HCT116 (cell line): ENCODE measurements at regions not wholly inside any gene's neighbourhood (a gene's known extent, or its start where the extent isn't known, plus 50 kb on each side); places are given as distances from the start of the nearest gene placed in this dataset.

Experiments
- ATAC-seq: fragments of 200-7000 bp; cut with Tn5 transposase; 2 replicates; pipeline ENCODE4 v1.9.1; 2020; ENCODE audit warnings: mild to moderate bottlenecking, moderate library complexity
- BruUV-seq: library from RNA; stranded (reverse); fragments of 400-500 nt; replicated peaks from 2 replicates; lab custom pipeline; 2021; lab: Mats Ljungman, UMichigan
- CTCF ChIA-PET: fragments of 300-600 bp; sonication (Branson Sonifier 250); formaldehyde crosslinking; loops from one replicate; lab custom pipeline; 2021; ENCODE audit warnings: antibody characterized with exemption; lab: Charles Lee
- POLR2A ChIA-PET: fragments of 300-600, 350-600 bp; sonication (Branson Sonifier 250); formaldehyde crosslinking; loops from one replicate; lab custom pipeline; 2021; ENCODE audit warnings: antibody characterized with exemption; lab: Charles Lee
- RAD21 ChIA-PET, 2 experiments: fragments of 300-600 bp; sonication (Branson Sonifier 250); formaldehyde crosslinking; loops; one replicate each; lab custom pipeline; 2023; ENCODE audit warnings: low total read pairs in 2 of 2; ENCODE audit not compliant: uncharacterized antibody in 2 of 2, unreplicated experiment in 2 of 2, low non-redundant PET in 1 of 2; lab: Charles Lee
- DNase-seq: peaks from one replicate; pipeline ENCODE4 v3.0.0-alpha.2; 2010; ENCODE audit warnings: low read depth, low spot score
- H2AFZ ChIP-seq: fragments of 200-600 bp; shearing (Covaris generic), sonication (generic); 2 replicates; pipeline ENCODE4 v1.6.1; 2017; ENCODE audit warnings: low read depth, mixed run types, mixed read lengths, antibody characterized with exemption, low read length; ENCODE audit not compliant: poor library complexity, severe bottlenecking
- H3K27ac ChIP-seq: 2 replicates; pipeline ENCODE4 v1.5.1; 2012; ENCODE audit warnings: low read depth, low read length
- H3K27me3 ChIP-seq: fragments of 200-600 bp; sonication (generic); 2 replicates; pipeline ENCODE4 v1.6.1; 2016; ENCODE audit warnings: mixed run types, low read length, mixed read lengths; ENCODE audit not compliant: insufficient read depth
- H3K36me3 ChIP-seq, 2 experiments: fragments of 200-500 bp in 1 of 2; fragments of 200-600 bp in 1 of 2; sonication (Bioruptor generic) in 1 of 2; sonication (generic) in 1 of 2; 2 replicates each; pipeline versions ENCODE4 v1.5.1 to v1.6.1; 2014 to 2016; ENCODE audit warnings: low read length in 2 of 2, inconsistent platforms in 1 of 2, mixed read lengths in 1 of 2, mixed run types in 1 of 2; ENCODE audit not compliant: insufficient read depth in 2 of 2, control insufficient read depth in 1 of 2
- H3K4me1 ChIP-seq, 2 experiments: fragments of 200-600 bp in 1 of 2; sonication (generic) in 1 of 2; 2 replicates each; pipeline versions ENCODE4 v1.5.1 to v1.6.1; 2012 to 2017; ENCODE audit warnings: low read length in 2 of 2, inconsistent platforms in 1 of 2, mild to moderate bottlenecking in 1 of 2, mixed read lengths in 1 of 2, mixed run types in 1 of 2, moderate library complexity in 1 of 2; ENCODE audit not compliant: insufficient read depth in 2 of 2, control insufficient read depth in 1 of 2
- H3K4me2 ChIP-seq: fragments of 200-600 bp; sonication (generic); 2 replicates; pipeline ENCODE4 v1.6.1; 2017; ENCODE audit warnings: mixed run types, low read length, mixed read lengths
- H3K4me3 ChIP-seq, 2 experiments: fragments of 200-600 bp in 1 of 2; sonication (generic) in 1 of 2; replicated peaks in 1 of 2; 2 replicates each; pipeline ENCODE4 v1.5.1; 2011 to 2016; ENCODE audit warnings: low read length in 2 of 2, control low read depth in 1 of 2, low read depth in 1 of 2, mild to moderate bottlenecking in 1 of 2, mixed read lengths in 1 of 2, mixed run types in 1 of 2
- H3K79me2 ChIP-seq: fragments of 200-600 bp; sonication (generic); 2 replicates; pipeline ENCODE4 v1.6.1; 2017; ENCODE audit warnings: mild to moderate bottlenecking, mixed run types, low read length, moderate library complexity, mixed read lengths; ENCODE audit not compliant: insufficient read depth
- H3K9ac ChIP-seq: fragments of 200-600 bp; sonication (generic); 2 replicates; pipeline ENCODE4 v1.6.1; 2016; ENCODE audit warnings: low read length, mixed read lengths
- H3K9me2 ChIP-seq: fragments of 200-600 bp; sonication (generic), shearing (Covaris generic); 2 replicates; pipeline ENCODE4 v1.6.1; 2017; ENCODE audit warnings: mixed run types, mild to moderate bottlenecking, moderate library complexity; ENCODE audit not compliant: insufficient read depth
- H3K9me3 ChIP-seq, 2 experiments: fragments of 200-500 bp in 1 of 2; fragments of 200-600 bp in 1 of 2; sonication (Bioruptor generic) in 1 of 2; sonication (generic) in 1 of 2; 2 replicates each; pipeline ENCODE4 v1.6.1; 2014 to 2017; ENCODE audit warnings: low read length in 2 of 2, mixed read lengths in 2 of 2, inconsistent platforms in 1 of 2, low read depth in 1 of 2, mild to moderate bottlenecking in 1 of 2, mixed run types in 1 of 2, moderate library complexity in 1 of 2; ENCODE audit not compliant: control insufficient read depth in 1 of 2, insufficient read depth in 1 of 2
- H4K20me1 ChIP-seq: fragments of 200-600 bp; sonication (generic), shearing (Covaris generic); 2 replicates; pipeline ENCODE4 v1.6.1; 2017; ENCODE audit warnings: mixed run types, mild to moderate bottlenecking, moderate library complexity; ENCODE audit not compliant: insufficient read depth
- CEBPB ChIP-seq: IDR thresholded peaks from 2 replicates; pipeline ENCODE4 v1.6.1; 2012; ENCODE audit warnings: low read depth
- ELF1 ChIP-seq: IDR thresholded peaks from 2 replicates; pipeline ENCODE4 v1.6.1; 2012; ENCODE audit warnings: low read depth, borderline replicate concordance
- EZH2 ChIP-seq: fragments of 200-600 bp; sonication (generic); IDR thresholded peaks from 2 replicates; pipeline ENCODE4 v1.6.1; 2017; ENCODE audit warnings: antibody characterized with exemption, mixed run types
- EZH2phosphoT487 ChIP-seq: fragments of 200-600 bp; IDR thresholded peaks from 2 replicates; pipeline ENCODE4 v1.6.1; 2018; ENCODE audit warnings: antibody characterized with exemption, borderline replicate concordance
- FOSL1 ChIP-seq: IDR thresholded peaks from 2 replicates; pipeline ENCODE4 v1.6.1; 2012; ENCODE audit warnings: low read depth
- JUND ChIP-seq: IDR thresholded peaks from 2 replicates; pipeline ENCODE4 v1.6.1; 2012
- POLR2A ChIP-seq: IDR thresholded peaks from 2 replicates; pipeline ENCODE4 v1.7.0; 2011; ENCODE audit warnings: borderline replicate concordance; ENCODE audit not compliant: insufficient read depth, insufficient read length; ENCODE audit errors: extremely low read depth
- RAD21 ChIP-seq: IDR thresholded peaks from 2 replicates; pipeline ENCODE4 v1.6.1; 2012; ENCODE audit warnings: low read depth, mild to moderate bottlenecking
- SIN3A ChIP-seq: IDR thresholded peaks from 2 replicates; pipeline ENCODE4 v1.6.1; 2012; ENCODE audit warnings: low read depth
- SP1 ChIP-seq: IDR thresholded peaks from 2 replicates; pipeline ENCODE4 v1.6.1; 2012; ENCODE audit warnings: low read depth
- SRF ChIP-seq: IDR thresholded peaks from 2 replicates; pipeline ENCODE4 v1.6.1; 2012; ENCODE audit warnings: low read depth
- TCF7L2 ChIP-seq: IDR thresholded peaks from 2 replicates; pipeline ENCODE4 v1.7.0; 2011; ENCODE audit warnings: borderline replicate concordance, inconsistent platforms; ENCODE audit not compliant: insufficient read depth, insufficient read length; ENCODE audit errors: extremely low read depth
- YY1 ChIP-seq: IDR thresholded peaks from 2 replicates; pipeline ENCODE4 v1.6.1; 2011; ENCODE audit warnings: low read length, low read depth, moderate library complexity, mild to moderate bottlenecking; ENCODE audit not compliant: insufficient replicate concordance; ENCODE audit errors: extremely low read depth
- ZFX ChIP-seq: fragments of 450-650 bp; IDR thresholded peaks from 2 replicates; pipeline ENCODE4 v1.6.1; 2017
- ZNF274 ChIP-seq: fragments of 200-500 bp; sonication (Bioruptor generic); IDR thresholded peaks from 2 replicates; pipeline ENCODE4 v1.6.1; 2014; ENCODE audit warnings: mild to moderate bottlenecking, low read depth, low read length, inconsistent platforms
- intact Hi-C: fragments of 100-400 bp; cut with micrococcal nuclease; formaldehyde crosslinking; loops from 2 replicates; pipeline ENCODE4 v1.10.0; 2022
- TF ChIP-seq, protein P1 (sequence below): IDR thresholded peaks from 2 replicates; pipeline ENCODE4 v1.6.1; 2011; ENCODE audit warnings: mild to moderate bottlenecking, low read length, moderate library complexity; ENCODE audit not compliant: insufficient replicate concordance; ENCODE audit errors: extremely low read depth
- TF ChIP-seq, protein P2 (sequence below): IDR thresholded peaks from 2 replicates; pipeline ENCODE4 v1.6.1; 2012; ENCODE audit warnings: low read depth

DNA sequence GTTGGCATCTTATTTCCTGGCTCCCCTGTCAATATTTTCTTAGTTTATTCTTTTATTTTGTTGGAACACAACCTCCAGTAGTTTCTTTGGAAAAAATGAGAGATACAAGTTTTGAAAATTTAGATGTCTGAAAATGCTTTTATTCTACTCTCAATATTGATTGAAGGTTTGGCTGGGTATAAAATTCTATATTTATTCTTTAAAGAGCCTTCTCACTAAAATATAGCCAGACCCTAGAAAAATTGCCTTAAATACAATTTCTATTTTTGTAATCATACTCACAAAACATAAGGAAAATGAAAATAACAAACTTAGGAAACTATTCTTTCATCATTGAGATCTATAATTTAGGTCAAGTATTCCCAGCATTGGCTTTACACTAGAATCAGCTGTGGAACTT is 103.7 kb downstream of the CYP26B1 start:
- no TSS peak for BruUV-seq
- no peak overlapping the region for H3K9ac ChIP-seq
- no peak overlapping the region for H2AFZ ChIP-seq
- H3K27ac ChIP-seq: no peak overlapping the region
- no peaks in the 10 kb centered on the region for H3K27me3 ChIP-seq
- no peak for DNase-seq
- ChIA-PET CTCF (no interaction called here), RAD21 (no interaction called here), POLR2A (no interaction called here)
- intact Hi-C loops: no loop called here
- no peak overlapping the region for H3K4me2 ChIP-seq
- H3K9me2 ChIP-seq: no peaks in the 10 kb centered on the region
- H3K4me3 ChIP-seq: no peak overlapping the region
- H3K79me2 ChIP-seq: no peaks in the 10 kb centered on the region
- no peaks in the 10 kb centered on the region for H3K4me1 ChIP-seq
- H4K20me1 ChIP-seq: no peaks in the 10 kb centered on the region
- no peak for ATAC-seq
- H3K9me3 ChIP-seq: peaks cover 3 to 5% of the 10 kb centered on the region in 2 experiments; a peak in 3 of 4 replicates
- no peaks in the 10 kb centered on the region for H3K36me3 ChIP-seq
- TF ChIP-seq ZFX: no peak
- no peak for TF ChIP-seq YY1
- no peak for TF ChIP-seq EZH2phosphoT487

DNA sequence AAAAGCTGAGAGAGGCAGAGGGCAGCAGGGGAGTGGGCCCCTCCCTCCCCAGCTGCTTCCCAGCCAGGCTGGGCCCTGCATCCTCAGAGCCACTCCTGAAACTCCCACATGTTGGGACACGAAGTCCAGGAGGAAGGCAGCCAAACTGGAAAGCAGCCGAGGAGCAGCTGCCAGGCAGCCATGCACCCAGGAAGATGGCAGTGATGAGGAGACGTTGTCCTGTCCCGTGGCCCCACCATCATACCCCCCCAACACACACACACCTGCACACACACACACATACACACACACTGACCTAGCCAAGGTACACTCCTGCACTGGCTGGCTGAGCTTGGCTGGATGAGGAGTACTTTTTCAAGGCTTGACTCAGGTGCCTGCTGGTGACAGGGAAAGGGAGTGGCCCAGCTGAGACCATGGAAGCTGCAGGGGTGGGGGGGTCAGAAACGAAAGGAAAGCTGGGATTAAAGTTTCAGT is 106.0 kb downstream of the CYP26B1 start:
- Histone ChIP-seq H4K20me1 (no peaks in the 10 kb centered on the region), H3K4me1 (peaks cover 0 to 6% of the 10 kb centered on the region in 2 experiments; a peak in 1 of 4 replicates), H2AFZ (no peak overlapping the region), H3K9me2 (no peaks in the 10 kb centered on the region), H3K9ac (no peak overlapping the region), H3K27ac (no peak overlapping the region), H3K4me2 (no peak overlapping the region), H3K36me3 (no peaks in the 10 kb centered on the region), H3K27me3 (no peaks in the 10 kb centered on the region), H3K79me2 (no peaks in the 10 kb centered on the region), H3K4me3 (no peak overlapping the region), H3K9me3 (peaks cover 3 to 5% of the 10 kb centered on the region in 2 experiments; a peak in 2 of 4 replicates)
- ChIA-PET POLR2A (no interaction called here), RAD21 (no interaction called here), CTCF (no interaction called here)
- no TSS peak for BruUV-seq
- ATAC-seq: no peak
- intact Hi-C loops: no loop called here
- DNase-seq: no peak
- TF ChIP-seq, protein P1, sequence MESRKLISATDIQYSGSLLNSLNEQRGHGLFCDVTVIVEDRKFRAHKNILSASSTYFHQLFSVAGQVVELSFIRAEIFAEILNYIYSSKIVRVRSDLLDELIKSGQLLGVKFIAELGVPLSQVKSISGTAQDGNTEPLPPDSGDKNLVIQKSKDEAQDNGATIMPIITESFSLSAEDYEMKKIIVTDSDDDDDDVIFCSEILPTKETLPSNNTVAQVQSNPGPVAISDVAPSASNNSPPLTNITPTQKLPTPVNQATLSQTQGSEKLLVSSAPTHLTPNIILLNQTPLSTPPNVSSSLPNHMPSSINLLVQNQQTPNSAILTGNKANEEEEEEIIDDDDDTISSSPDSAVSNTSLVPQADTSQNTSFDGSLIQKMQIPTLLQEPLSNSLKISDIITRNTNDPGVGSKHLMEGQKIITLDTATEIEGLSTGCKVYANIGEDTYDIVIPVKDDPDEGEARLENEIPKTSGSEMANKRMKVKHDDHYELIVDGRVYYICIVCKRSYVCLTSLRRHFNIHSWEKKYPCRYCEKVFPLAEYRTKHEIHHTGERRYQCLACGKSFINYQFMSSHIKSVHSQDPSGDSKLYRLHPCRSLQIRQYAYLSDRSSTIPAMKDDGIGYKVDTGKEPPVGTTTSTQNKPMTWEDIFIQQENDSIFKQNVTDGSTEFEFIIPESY: no peak
- TF ChIP-seq RAD21 (no peak), JUND (no peak), SRF (no peak), ELF1 (no peak), CEBPB (no peak), SIN3A (no peak), EZH2phosphoT487 (no peak), ZFX (no peak), FOSL1 (no peak), YY1 (no peak), TCF7L2 (no peak), EZH2 (no peak), POLR2A (no peak), ZNF274 (no peak), SP1 (no peak)
- TF ChIP-seq, protein P2, sequence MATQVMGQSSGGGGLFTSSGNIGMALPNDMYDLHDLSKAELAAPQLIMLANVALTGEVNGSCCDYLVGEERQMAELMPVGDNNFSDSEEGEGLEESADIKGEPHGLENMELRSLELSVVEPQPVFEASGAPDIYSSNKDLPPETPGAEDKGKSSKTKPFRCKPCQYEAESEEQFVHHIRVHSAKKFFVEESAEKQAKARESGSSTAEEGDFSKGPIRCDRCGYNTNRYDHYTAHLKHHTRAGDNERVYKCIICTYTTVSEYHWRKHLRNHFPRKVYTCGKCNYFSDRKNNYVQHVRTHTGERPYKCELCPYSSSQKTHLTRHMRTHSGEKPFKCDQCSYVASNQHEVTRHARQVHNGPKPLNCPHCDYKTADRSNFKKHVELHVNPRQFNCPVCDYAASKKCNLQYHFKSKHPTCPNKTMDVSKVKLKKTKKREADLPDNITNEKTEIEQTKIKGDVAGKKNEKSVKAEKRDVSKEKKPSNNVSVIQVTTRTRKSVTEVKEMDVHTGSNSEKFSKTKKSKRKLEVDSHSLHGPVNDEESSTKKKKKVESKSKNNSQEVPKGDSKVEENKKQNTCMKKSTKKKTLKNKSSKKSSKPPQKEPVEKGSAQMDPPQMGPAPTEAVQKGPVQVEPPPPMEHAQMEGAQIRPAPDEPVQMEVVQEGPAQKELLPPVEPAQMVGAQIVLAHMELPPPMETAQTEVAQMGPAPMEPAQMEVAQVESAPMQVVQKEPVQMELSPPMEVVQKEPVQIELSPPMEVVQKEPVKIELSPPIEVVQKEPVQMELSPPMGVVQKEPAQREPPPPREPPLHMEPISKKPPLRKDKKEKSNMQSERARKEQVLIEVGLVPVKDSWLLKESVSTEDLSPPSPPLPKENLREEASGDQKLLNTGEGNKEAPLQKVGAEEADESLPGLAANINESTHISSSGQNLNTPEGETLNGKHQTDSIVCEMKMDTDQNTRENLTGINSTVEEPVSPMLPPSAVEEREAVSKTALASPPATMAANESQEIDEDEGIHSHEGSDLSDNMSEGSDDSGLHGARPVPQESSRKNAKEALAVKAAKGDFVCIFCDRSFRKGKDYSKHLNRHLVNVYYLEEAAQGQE: no peak
